ENCODE measurements at regions not wholly inside any gene's neighbourhood (a gene's known extent, or its start where the extent isn't known, plus 50 kb on each side); places are given as distances from the start of the nearest gene placed in this dataset.

DNA sequence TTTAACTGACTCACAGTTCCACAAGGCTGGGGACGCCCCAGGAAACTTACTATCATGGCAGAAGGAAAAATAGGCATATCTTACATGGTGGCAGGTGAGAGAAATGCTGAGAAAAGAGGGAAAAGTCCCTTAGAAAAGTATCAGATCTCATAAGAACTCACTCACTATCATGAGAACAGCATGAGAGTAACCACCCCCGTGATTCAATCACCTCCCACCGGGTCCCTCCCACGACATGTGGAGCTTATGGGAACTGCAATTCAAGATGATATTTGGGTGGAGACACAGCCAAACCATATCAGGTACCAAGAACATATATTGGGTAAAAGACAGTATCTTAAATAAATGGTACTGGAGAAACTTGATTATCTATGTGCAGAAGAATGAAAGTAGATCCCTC is 100.3 kb upstream of the FAR2 start:
- TF ChIP-seq SMC3 (conservative IDR thresholded peaks at IDR 0.05; ENCODE audit: poor library complexity) (no peak), POLR2AphosphoS5 (IDR thresholded peaks at IDR 0.05) (no peak), TAF1 (IDR thresholded peaks at IDR 0.05; ENCODE audit: low read depth) (no peak), EP300 (conservative IDR thresholded peaks at IDR 0.05; ENCODE audit: poor library complexity, severe bottlenecking) (no peak), EZH2 (IDR thresholded peaks at IDR 0.05; ENCODE audit: borderline replicate concordance, insufficient read depth, low read length, poor library complexity, severe bottlenecking) (no peak), RAD21 (conservative IDR thresholded peaks at IDR 0.05) (no peak)
- TF ChIP-seq, protein P1, sequence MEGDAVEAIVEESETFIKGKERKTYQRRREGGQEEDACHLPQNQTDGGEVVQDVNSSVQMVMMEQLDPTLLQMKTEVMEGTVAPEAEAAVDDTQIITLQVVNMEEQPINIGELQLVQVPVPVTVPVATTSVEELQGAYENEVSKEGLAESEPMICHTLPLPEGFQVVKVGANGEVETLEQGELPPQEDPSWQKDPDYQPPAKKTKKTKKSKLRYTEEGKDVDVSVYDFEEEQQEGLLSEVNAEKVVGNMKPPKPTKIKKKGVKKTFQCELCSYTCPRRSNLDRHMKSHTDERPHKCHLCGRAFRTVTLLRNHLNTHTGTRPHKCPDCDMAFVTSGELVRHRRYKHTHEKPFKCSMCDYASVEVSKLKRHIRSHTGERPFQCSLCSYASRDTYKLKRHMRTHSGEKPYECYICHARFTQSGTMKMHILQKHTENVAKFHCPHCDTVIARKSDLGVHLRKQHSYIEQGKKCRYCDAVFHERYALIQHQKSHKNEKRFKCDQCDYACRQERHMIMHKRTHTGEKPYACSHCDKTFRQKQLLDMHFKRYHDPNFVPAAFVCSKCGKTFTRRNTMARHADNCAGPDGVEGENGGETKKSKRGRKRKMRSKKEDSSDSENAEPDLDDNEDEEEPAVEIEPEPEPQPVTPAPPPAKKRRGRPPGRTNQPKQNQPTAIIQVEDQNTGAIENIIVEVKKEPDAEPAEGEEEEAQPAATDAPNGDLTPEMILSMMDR (IDR thresholded peaks at IDR 0.05; ENCODE audit: poor library complexity, severe bottlenecking): no peak
- TF ChIP-seq, protein P2, sequence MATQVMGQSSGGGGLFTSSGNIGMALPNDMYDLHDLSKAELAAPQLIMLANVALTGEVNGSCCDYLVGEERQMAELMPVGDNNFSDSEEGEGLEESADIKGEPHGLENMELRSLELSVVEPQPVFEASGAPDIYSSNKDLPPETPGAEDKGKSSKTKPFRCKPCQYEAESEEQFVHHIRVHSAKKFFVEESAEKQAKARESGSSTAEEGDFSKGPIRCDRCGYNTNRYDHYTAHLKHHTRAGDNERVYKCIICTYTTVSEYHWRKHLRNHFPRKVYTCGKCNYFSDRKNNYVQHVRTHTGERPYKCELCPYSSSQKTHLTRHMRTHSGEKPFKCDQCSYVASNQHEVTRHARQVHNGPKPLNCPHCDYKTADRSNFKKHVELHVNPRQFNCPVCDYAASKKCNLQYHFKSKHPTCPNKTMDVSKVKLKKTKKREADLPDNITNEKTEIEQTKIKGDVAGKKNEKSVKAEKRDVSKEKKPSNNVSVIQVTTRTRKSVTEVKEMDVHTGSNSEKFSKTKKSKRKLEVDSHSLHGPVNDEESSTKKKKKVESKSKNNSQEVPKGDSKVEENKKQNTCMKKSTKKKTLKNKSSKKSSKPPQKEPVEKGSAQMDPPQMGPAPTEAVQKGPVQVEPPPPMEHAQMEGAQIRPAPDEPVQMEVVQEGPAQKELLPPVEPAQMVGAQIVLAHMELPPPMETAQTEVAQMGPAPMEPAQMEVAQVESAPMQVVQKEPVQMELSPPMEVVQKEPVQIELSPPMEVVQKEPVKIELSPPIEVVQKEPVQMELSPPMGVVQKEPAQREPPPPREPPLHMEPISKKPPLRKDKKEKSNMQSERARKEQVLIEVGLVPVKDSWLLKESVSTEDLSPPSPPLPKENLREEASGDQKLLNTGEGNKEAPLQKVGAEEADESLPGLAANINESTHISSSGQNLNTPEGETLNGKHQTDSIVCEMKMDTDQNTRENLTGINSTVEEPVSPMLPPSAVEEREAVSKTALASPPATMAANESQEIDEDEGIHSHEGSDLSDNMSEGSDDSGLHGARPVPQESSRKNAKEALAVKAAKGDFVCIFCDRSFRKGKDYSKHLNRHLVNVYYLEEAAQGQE (IDR thresholded peaks at IDR 0.05; ENCODE audit: borderline replicate concordance): no peak
